Stimulated activated CD8-positive, alpha-beta memory T cell treated with anti-CD3 and anti-CD28 coated beads, Interleukin-4, amount 100 ng/mL, for 1 hour (primary cell): ENCODE measurements at regions not wholly inside any gene's neighbourhood (a gene's known extent, or its start where the extent isn't known, plus 50 kb on each side); places are given as distances from the start of the nearest gene placed in this dataset.

ENCODE experiments used
- DNase-seq, 2 donors: peaks; one replicate each; pipeline ENCODE4 v3.0.0-alpha.2; 2020; ENCODE audit warnings: low read depth in 2 of 2, low spot score in 1 of 2

GRCh38 chr13:34037636-34038540 is 219.9 kb downstream of the RFC3 start:
- DNase-seq: no peak

- DNase-seq: no peak
These were observed 220.7 kb downstream of the RFC3 start for GRCh38 chr13:34038541-34039068.

- no peak for DNase-seq
These were observed 221.7 kb downstream of the RFC3 start for GRCh38 chr13:34039678-34040077.

GRCh38 chr13:34040863-34041262 is 222.9 kb downstream of the RFC3 start:
- DNase-seq: no peak

- no peak for DNase-seq
These were observed 226.1 kb downstream of the RFC3 start for GRCh38 chr13:34044041-34044440.

- DNase-seq: no peak
These were observed 226.7 kb downstream of the RFC3 start for GRCh38 chr13:34044660-34045080.

GRCh38 chr13:34046457-34046856 is 228.5 kb downstream of the RFC3 start:
- DNase-seq: no peak

GRCh38 chr13:34048652-34049051 is 230.7 kb downstream of the RFC3 start:
- no peak for DNase-seq

GRCh38 chr13:34056733-34057258 is 238.8 kb downstream of the RFC3 start:
- no peak for DNase-seq

- no peak for DNase-seq
These were observed 246.7 kb downstream of the RFC3 start for GRCh38 chr13:34064456-34065205.

GRCh38 chr13:34065928-34066327 is 248.0 kb downstream of the RFC3 start:
- no peak for DNase-seq

- DNase-seq: no peak
These were observed 248.4 kb downstream of the RFC3 start for GRCh38 chr13:34066344-34066743.

- DNase-seq: no peak
These were observed 252.1 kb downstream of the RFC3 start for GRCh38 chr13:34070006-34070405.

- DNase-seq: no peak
These were observed 252.8 kb downstream of the RFC3 start for GRCh38 chr13:34070544-34071303.

- no peak for DNase-seq
These were observed 258.4 kb downstream of the RFC3 start for GRCh38 chr13:34076319-34076718.

GRCh38 chr13:34076943-34077703 is 259.2 kb downstream of the RFC3 start:
- no peak for DNase-seq

- DNase-seq: no peak
These were observed 260.5 kb downstream of the RFC3 start for GRCh38 chr13:34078334-34078999.

- no peak for DNase-seq
These were observed 267.3 kb downstream of the RFC3 start for GRCh38 chr13:34085204-34085603.

GRCh38 chr13:34086281-34086680 is 268.3 kb downstream of the RFC3 start:
- no peak for DNase-seq

- DNase-seq: no peak
These were observed 269.8 kb downstream of the RFC3 start for GRCh38 chr13:34087791-34088190.
